Activated CD4-positive, alpha-beta memory T cell treated with anti-CD3 and anti-CD28 coated beads for 36 hours (primary cell): ENCODE measurements at regions not wholly inside any gene's neighbourhood (a gene's known extent, or its start where the extent isn't known, plus 50 kb on each side); places are given as distances from the start of the nearest gene placed in this dataset.

Experiments used
- CTCF ChIA-PET: fragments of 350-600 bp; sonication (Branson Sonifier 250); formaldehyde crosslinking; loops from one replicate; lab custom pipeline; 2021; ENCODE audit warnings: antibody characterized with exemption, inconsistent platforms; lab: Charles Lee
- POLR2A ChIA-PET: fragments of 350-600 bp; sonication (Branson Sonifier 250); formaldehyde crosslinking; loops from one replicate; lab custom pipeline; 2021; ENCODE audit warnings: antibody characterized with exemption; lab: Charles Lee
- DNase-seq: peaks from one replicate; pipeline ENCODE4 v3.0.0-alpha.2; 2020
- H3K27ac Mint-ChIP-seq: one replicate; pipeline ENCODE4 v1.8.0; 2021; ENCODE audit warnings: mixed read lengths
- H3K27me3 Mint-ChIP-seq: one replicate; pipeline ENCODE4 v1.8.0; 2021; ENCODE audit warnings: mixed read lengths
- H3K36me3 Mint-ChIP-seq: one replicate; pipeline ENCODE4 v1.8.0; 2021; ENCODE audit warnings: mixed read lengths
- H3K4me1 Mint-ChIP-seq: one replicate; pipeline ENCODE4 v1.8.0; 2021; ENCODE audit warnings: low read depth, mixed read lengths
- H3K4me3 Mint-ChIP-seq: one replicate; pipeline ENCODE4 v1.8.0; 2021; ENCODE audit warnings: mild to moderate bottlenecking, mixed read lengths
- H3K9me3 Mint-ChIP-seq: one replicate; pipeline ENCODE4 v1.8.0; 2021; ENCODE audit warnings: mixed read lengths
- intact Hi-C: fragments of 100-400 bp; cut with micrococcal nuclease; formaldehyde crosslinking; loops from one replicate; pipeline ENCODE4 v1.15.1; 2023

GRCh38 chr4:38266616-38267015, 306.4 kb downstream of the PTTG2 start:
- ChIA-PET POLR2A (no interaction called here), CTCF (no interaction called here)
- Mint-ChIP-seq H3K27me3 (no peaks in the 10 kb centered on the region), H3K36me3 (no peaks in the 10 kb centered on the region), H3K9me3 (no peaks in the 10 kb centered on the region), H3K27ac (no peak overlapping the region), H3K4me3 (no peak overlapping the region), H3K4me1 (no peaks in the 10 kb centered on the region)
- DNase-seq: peak; percentile 51
- intact Hi-C loops: no loop called here

- intact Hi-C loops: no loop called here
- ChIA-PET POLR2A (no interaction called here), CTCF (interaction anchor here (1.3 kb wide), 1 partner anchor 88 kb away, joined by 3 read pairs; no protein-coding TSS in a partner anchor)
- no peak overlapping the region for H3K27ac Mint-ChIP-seq
- H3K36me3 Mint-ChIP-seq: no peaks in the 10 kb centered on the region
- H3K27me3 Mint-ChIP-seq: no peaks in the 10 kb centered on the region
- H3K4me3 Mint-ChIP-seq: no peak overlapping the region
- no peaks in the 10 kb centered on the region for H3K4me1 Mint-ChIP-seq
- DNase-seq: no peak
- no peaks in the 10 kb centered on the region for H3K9me3 Mint-ChIP-seq
Measured at GRCh38 chr4:38268108-38268820, 308.1 kb downstream of the PTTG2 start.

GRCh38 chr4:38268837-38269236, 308.6 kb downstream of the PTTG2 start:
- no peaks in the 10 kb centered on the region for H3K9me3 Mint-ChIP-seq
- intact Hi-C loops: no loop called here
- CTCF ChIA-PET: interaction anchor here (1.3 kb wide), 1 partner anchor 89 kb away, joined by 3 read pairs; no protein-coding TSS in a partner anchor
- no peak for DNase-seq
- POLR2A ChIA-PET: no interaction called here
- H3K36me3 Mint-ChIP-seq: no peaks in the 10 kb centered on the region
- H3K27me3 Mint-ChIP-seq: no peaks in the 10 kb centered on the region
- no peak overlapping the region for H3K4me3 Mint-ChIP-seq
- no peak overlapping the region for H3K27ac Mint-ChIP-seq
- H3K4me1 Mint-ChIP-seq: no peaks in the 10 kb centered on the region

GRCh38 chr4:38273407-38273806, 313.2 kb downstream of the PTTG2 start:
- intact Hi-C loops: no loop called here
- DNase-seq: no peak
- peaks cover 2% of the 10 kb centered on the region for H3K9me3 Mint-ChIP-seq
- H3K27ac Mint-ChIP-seq: no peak overlapping the region
- ChIA-PET POLR2A (no interaction called here), CTCF (no interaction called here)
- peaks cover 2% of the 10 kb centered on the region for H3K36me3 Mint-ChIP-seq
- no peak overlapping the region for H3K4me3 Mint-ChIP-seq
- no peaks in the 10 kb centered on the region for H3K27me3 Mint-ChIP-seq
- H3K4me1 Mint-ChIP-seq: no peaks in the 10 kb centered on the region

- no peak overlapping the region for H3K4me3 Mint-ChIP-seq
- no peak overlapping the region for H3K27ac Mint-ChIP-seq
- no peaks in the 10 kb centered on the region for H3K4me1 Mint-ChIP-seq
- POLR2A ChIA-PET: no interaction called here
- no peak for DNase-seq
- intact Hi-C loops: no loop called here
- CTCF ChIA-PET: no interaction called here
- no peaks in the 10 kb centered on the region for H3K27me3 Mint-ChIP-seq
- H3K9me3 Mint-ChIP-seq: peaks cover 4% of the 10 kb centered on the region
- H3K36me3 Mint-ChIP-seq: peaks cover 2% of the 10 kb centered on the region
Measured at GRCh38 chr4:38275331-38276100, 315.3 kb downstream of the PTTG2 start.

- Mint-ChIP-seq H3K9me3 (peaks cover 4% of the 10 kb centered on the region), H3K27ac (no peak overlapping the region), H3K27me3 (no peaks in the 10 kb centered on the region), H3K4me3 (no peak overlapping the region), H3K36me3 (peaks cover 2% of the 10 kb centered on the region), H3K4me1 (no peaks in the 10 kb centered on the region)
- ChIA-PET CTCF (no interaction called here), POLR2A (no interaction called here)
- intact Hi-C loops: no loop called here
- DNase-seq: no peak
Measured at GRCh38 chr4:38278255-38278654, 318.1 kb downstream of the PTTG2 start.

- Mint-ChIP-seq H3K9me3 (peaks cover 4% of the 10 kb centered on the region), H3K4me3 (no peak overlapping the region), H3K4me1 (no peaks in the 10 kb centered on the region), H3K36me3 (peaks cover 2% of the 10 kb centered on the region), H3K27me3 (no peaks in the 10 kb centered on the region), H3K27ac (no peak overlapping the region)
- intact Hi-C loops: no loop called here
- ChIA-PET CTCF (no interaction called here), POLR2A (no interaction called here)
- no peak for DNase-seq
Measured at GRCh38 chr4:38279077-38279476, 318.9 kb downstream of the PTTG2 start.

GRCh38 chr4:38279650-38280322, 319.6 kb downstream of the PTTG2 start:
- ChIA-PET POLR2A (no interaction called here), CTCF (no interaction called here)
- intact Hi-C loops: no loop called here
- H3K4me3 Mint-ChIP-seq: no peak overlapping the region
- peaks cover under 1% of the 10 kb centered on the region for H3K4me1 Mint-ChIP-seq
- peaks cover 4% of the 10 kb centered on the region for H3K9me3 Mint-ChIP-seq
- no peaks in the 10 kb centered on the region for H3K27me3 Mint-ChIP-seq
- H3K27ac Mint-ChIP-seq: no peak overlapping the region
- no peak for DNase-seq
- peaks cover 2% of the 10 kb centered on the region for H3K36me3 Mint-ChIP-seq

- Mint-ChIP-seq H3K4me1 (peaks cover 2% of the 10 kb centered on the region), H3K27me3 (no peaks in the 10 kb centered on the region), H3K9me3 (peaks cover 4% of the 10 kb centered on the region), H3K4me3 (no peak overlapping the region), H3K27ac (no peak overlapping the region), H3K36me3 (peaks cover 2% of the 10 kb centered on the region)
- intact Hi-C loops: no loop called here
- ChIA-PET POLR2A (no interaction called here), CTCF (no interaction called here)
- DNase-seq: no peak
Measured at GRCh38 chr4:38280323-38280706, 320.1 kb downstream of the PTTG2 start.

- H3K36me3 Mint-ChIP-seq: peaks cover 2% of the 10 kb centered on the region
- intact Hi-C loops: no loop called here
- H3K27ac Mint-ChIP-seq: no peak overlapping the region
- H3K27me3 Mint-ChIP-seq: no peaks in the 10 kb centered on the region
- peaks cover 4% of the 10 kb centered on the region for H3K9me3 Mint-ChIP-seq
- H3K4me1 Mint-ChIP-seq: peaks cover 2% of the 10 kb centered on the region
- CTCF ChIA-PET: no interaction called here
- no peak overlapping the region for H3K4me3 Mint-ChIP-seq
- POLR2A ChIA-PET: no interaction called here
- no peak for DNase-seq
Measured at GRCh38 chr4:38281371-38282071, 321.3 kb downstream of the PTTG2 start.

- H3K4me3 Mint-ChIP-seq: no peak overlapping the region
- CTCF ChIA-PET: interaction anchor here (1.1 kb wide), 1 partner anchor 36 kb away, joined by 4 read pairs; no protein-coding TSS in a partner anchor
- no peaks in the 10 kb centered on the region for H3K9me3 Mint-ChIP-seq
- H3K4me1 Mint-ChIP-seq: peaks cover 2% of the 10 kb centered on the region
- no peak overlapping the region for H3K27ac Mint-ChIP-seq
- no peak for DNase-seq
- H3K27me3 Mint-ChIP-seq: no peaks in the 10 kb centered on the region
- POLR2A ChIA-PET: no interaction called here
- intact Hi-C loops: no loop called here
- H3K36me3 Mint-ChIP-seq: no peaks in the 10 kb centered on the region
Measured at GRCh38 chr4:38283724-38284123, 323.5 kb downstream of the PTTG2 start.
